KOPT-K1 (cell line): ENCODE measurements at regions not wholly inside any gene's neighbourhood (a gene's known extent, or its start where the extent isn't known, plus 50 kb on each side); places are given as distances from the start of the nearest gene placed in this dataset.

ENCODE experiments used
- H3K27ac ChIP-seq: fragments of 200-600 bp; sonication (generic); 2 replicates; pipeline ENCODE4 v1.5.1; 2016; ENCODE audit warnings: antibody characterized with exemption, mild to moderate bottlenecking, low read depth, low read length; ENCODE audit not compliant: poor library complexity, severe bottlenecking
- H3K36me3 ChIP-seq: fragments of 200-600 bp; sonication (generic); 2 replicates; pipeline ENCODE4 v1.5.1; 2017; ENCODE audit warnings: antibody characterized with exemption, mild to moderate bottlenecking, low read length, moderate library complexity; ENCODE audit not compliant: insufficient read depth
- H3K9me3 ChIP-seq: fragments of 200-600 bp; sonication (generic); 2 replicates; pipeline ENCODE4 v1.5.1; 2017; ENCODE audit warnings: antibody characterized with exemption, low read length, mild to moderate bottlenecking; ENCODE audit not compliant: insufficient read depth, poor library complexity, severe bottlenecking

- Histone ChIP-seq H3K36me3 (no peaks in the 10 kb centered on the region), H3K9me3 (no peaks in the 10 kb centered on the region), H3K27ac (peak overlapping the region; percentile 86)
These were observed 218.1 kb upstream of the RTL1 start for GRCh38 chr14:101121508-101122139.

GRCh38 chr14:101122237-101123141 is 219.0 kb upstream of the RTL1 start:
- H3K9me3 ChIP-seq: no peaks in the 10 kb centered on the region
- H3K27ac ChIP-seq: peak overlapping the region; percentile 86
- H3K36me3 ChIP-seq: no peaks in the 10 kb centered on the region

- Histone ChIP-seq H3K27ac (no peak overlapping the region), H3K9me3 (no peaks in the 10 kb centered on the region)
These were observed 220.3 kb upstream of the RTL1 start for GRCh38 chr14:101123618-101124510.

GRCh38 chr14:101124815-101125214 is 221.3 kb upstream of the RTL1 start:
- Histone ChIP-seq H3K36me3 (no peaks in the 10 kb centered on the region), H3K27ac (no peak overlapping the region), H3K9me3 (no peaks in the 10 kb centered on the region)

More at GRCh38 chr14:101123618-101124510, 220.3 kb upstream of the RTL1 start:
- no peaks in the 10 kb centered on the region for H3K36me3 ChIP-seq

- Histone ChIP-seq H3K27ac (no peak overlapping the region), H3K36me3 (no peaks in the 10 kb centered on the region), H3K9me3 (no peaks in the 10 kb centered on the region)
These were observed 221.8 kb upstream of the RTL1 start for GRCh38 chr14:101125313-101125712.

GRCh38 chr14:101125719-101126651 is 222.5 kb upstream of the RTL1 start:
- Histone ChIP-seq H3K36me3 (no peaks in the 10 kb centered on the region), H3K27ac (no peak overlapping the region), H3K9me3 (no peaks in the 10 kb centered on the region)

- no peaks in the 10 kb centered on the region for H3K36me3 ChIP-seq
- H3K27ac ChIP-seq: no peak overlapping the region
- no peaks in the 10 kb centered on the region for H3K9me3 ChIP-seq
These were observed 223.2 kb upstream of the RTL1 start for GRCh38 chr14:101126731-101127130.

- H3K36me3 ChIP-seq: no peaks in the 10 kb centered on the region
- no peak overlapping the region for H3K27ac ChIP-seq
- H3K9me3 ChIP-seq: no peaks in the 10 kb centered on the region
These were observed 223.7 kb upstream of the RTL1 start for GRCh38 chr14:101127224-101127623.

- peak overlapping the region; percentile 30 for H3K27ac ChIP-seq
- no peaks in the 10 kb centered on the region for H3K36me3 ChIP-seq
- H3K9me3 ChIP-seq: no peaks in the 10 kb centered on the region
These were observed 225.2 kb upstream of the RTL1 start for GRCh38 chr14:101128478-101129321.

GRCh38 chr14:101129521-101130167 is 226.1 kb upstream of the RTL1 start:
- Histone ChIP-seq H3K27ac (no peak overlapping the region), H3K36me3 (no peaks in the 10 kb centered on the region), H3K9me3 (no peaks in the 10 kb centered on the region)

GRCh38 chr14:101130861-101131260 is 227.3 kb upstream of the RTL1 start:
- Histone ChIP-seq H3K36me3 (no peaks in the 10 kb centered on the region), H3K9me3 (no peaks in the 10 kb centered on the region), H3K27ac (peak overlapping the region; percentile 37)

GRCh38 chr14:101131451-101131916 is 228.0 kb upstream of the RTL1 start:
- Histone ChIP-seq H3K36me3 (no peaks in the 10 kb centered on the region), H3K9me3 (no peaks in the 10 kb centered on the region), H3K27ac (peak overlapping the region; percentile 37)

GRCh38 chr14:101132051-101132571 is 228.6 kb upstream of the RTL1 start:
- H3K9me3 ChIP-seq: peaks cover 4% of the 10 kb centered on the region
- no peaks in the 10 kb centered on the region for H3K36me3 ChIP-seq
- H3K27ac ChIP-seq: peak overlapping the region; percentile 37
